Stimulated activated naive CD8-positive, alpha-beta T cell treated with anti-CD3 and anti-CD28 coated beads, Interleukin-15, Interleukin-2, amounts not matched to agents 100 ng/mL and 50 ng/mL, for 24 hours (primary cell): ENCODE measurements at regions not wholly inside any gene's neighbourhood (a gene's known extent, or its start where the extent isn't known, plus 50 kb on each side); places are given as distances from the start of the nearest gene placed in this dataset.
"Not testable (repeated sequence)": the region's sequence is repeated elsewhere in the genome, so short reads cannot be mapped to it uniquely, and the experiment has no call there.

Experiments used
- H3K27ac Mint-ChIP-seq: one replicate; pipeline ENCODE4 v1.8.0; 2021; ENCODE audit warnings: mild to moderate bottlenecking, mixed read lengths
- H3K27me3 Mint-ChIP-seq: one replicate; pipeline ENCODE4 v1.8.0; 2021; ENCODE audit warnings: mixed read lengths
- H3K36me3 Mint-ChIP-seq: one replicate; pipeline ENCODE4 v1.8.0; 2021; ENCODE audit warnings: low read depth, mixed read lengths
- H3K4me1 Mint-ChIP-seq: one replicate; pipeline ENCODE4 v1.8.0; 2021; ENCODE audit warnings: low read depth, mixed read lengths
- H3K4me3 Mint-ChIP-seq: one replicate; pipeline ENCODE4 v1.8.0; 2021; ENCODE audit warnings: mild to moderate bottlenecking, mixed read lengths
- H3K9me3 Mint-ChIP-seq: one replicate; pipeline ENCODE4 v1.8.0; 2021; ENCODE audit warnings: mixed read lengths

DNA sequence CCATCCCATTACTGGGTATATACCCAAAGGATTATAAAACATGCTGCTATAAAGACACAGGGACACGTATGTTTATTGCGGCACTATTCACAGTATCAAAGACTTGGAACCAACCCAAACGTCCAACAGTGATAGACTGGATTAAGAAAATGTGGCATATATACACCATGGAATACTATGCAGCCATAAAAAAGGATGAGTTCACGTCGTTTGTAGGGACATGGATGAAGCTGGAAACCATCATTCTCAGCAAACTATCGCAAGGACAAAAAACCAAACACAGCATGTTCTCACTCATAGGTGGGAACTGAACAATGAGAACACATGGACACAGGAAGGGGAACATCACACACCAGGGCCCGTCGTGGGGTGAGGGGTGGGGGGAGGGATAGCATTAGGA, 106.1 kb downstream of the CHD1L start:
- H3K4me1 Mint-ChIP-seq, H3K9me3 Mint-ChIP-seq, H3K27ac Mint-ChIP-seq, H3K4me3 Mint-ChIP-seq, H3K36me3 Mint-ChIP-seq: not testable (repeated sequence)
- H3K27me3 Mint-ChIP-seq: peaks cover 34% of the 10 kb centered on the region

GRCh38 chr1:147349533-147349932, 107.0 kb downstream of the CHD1L start:
- Mint-ChIP-seq H3K27ac (no peak overlapping the region), H3K27me3 (peaks cover 24% of the 10 kb centered on the region), H3K9me3 (no peaks in the 10 kb centered on the region), H3K4me3 (no peak overlapping the region), H3K4me1 (no peaks in the 10 kb centered on the region), H3K36me3 (no peaks in the 10 kb centered on the region)

- peaks cover 7% of the 10 kb centered on the region for H3K27me3 Mint-ChIP-seq
- H3K9me3 Mint-ChIP-seq: no peaks in the 10 kb centered on the region
- H3K27ac Mint-ChIP-seq: no peak overlapping the region
- no peak overlapping the region for H3K4me3 Mint-ChIP-seq
- H3K4me1 Mint-ChIP-seq: no peaks in the 10 kb centered on the region
- H3K36me3 Mint-ChIP-seq: no peaks in the 10 kb centered on the region
Observed at GRCh38 chr1:147351140-147351835, 108.8 kb downstream of the CHD1L start.

- Mint-ChIP-seq H3K36me3 (no peaks in the 10 kb centered on the region), H3K27me3 (peaks cover 11% of the 10 kb centered on the region), H3K4me3 (no peak overlapping the region), H3K4me1 (no peaks in the 10 kb centered on the region), H3K9me3 (peaks cover 5% of the 10 kb centered on the region), H3K27ac (no peak overlapping the region)
Observed at GRCh38 chr1:147377263-147378246, 135.1 kb downstream of the CHD1L start.

GRCh38 chr1:147379889-147380288, 137.4 kb downstream of the CHD1L start:
- H3K27ac Mint-ChIP-seq: no peak overlapping the region
- H3K27me3 Mint-ChIP-seq: peaks cover 6% of the 10 kb centered on the region
- no peaks in the 10 kb centered on the region for H3K4me1 Mint-ChIP-seq
- H3K4me3 Mint-ChIP-seq: no peak overlapping the region
- no peaks in the 10 kb centered on the region for H3K9me3 Mint-ChIP-seq
- H3K36me3 Mint-ChIP-seq: no peaks in the 10 kb centered on the region

DNA sequence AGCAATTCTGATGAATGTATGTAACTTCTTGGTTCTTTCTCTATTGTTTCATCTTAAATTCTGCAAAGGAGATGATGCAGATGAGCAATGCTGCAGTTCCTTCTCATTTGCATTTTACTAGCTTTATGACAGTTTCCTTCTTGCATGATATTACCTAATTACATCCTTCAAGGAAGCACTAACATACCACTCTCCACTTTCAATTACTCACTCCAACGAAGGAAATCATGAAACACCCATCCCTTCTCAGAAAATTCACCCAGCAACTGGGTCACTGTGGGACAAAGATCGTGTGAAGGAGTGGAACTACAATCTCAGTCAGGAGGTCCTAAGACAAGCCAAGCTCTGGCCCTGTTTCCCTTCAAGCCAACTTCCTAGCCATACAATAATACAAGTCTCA, 142.3 kb downstream of the CHD1L start:
- Mint-ChIP-seq H3K36me3 (no peaks in the 10 kb centered on the region), H3K4me1 (no peaks in the 10 kb centered on the region), H3K27me3 (peaks cover 10% of the 10 kb centered on the region), H3K9me3 (no peaks in the 10 kb centered on the region), H3K4me3 (no peak overlapping the region), H3K27ac (no peak overlapping the region)

DNA sequence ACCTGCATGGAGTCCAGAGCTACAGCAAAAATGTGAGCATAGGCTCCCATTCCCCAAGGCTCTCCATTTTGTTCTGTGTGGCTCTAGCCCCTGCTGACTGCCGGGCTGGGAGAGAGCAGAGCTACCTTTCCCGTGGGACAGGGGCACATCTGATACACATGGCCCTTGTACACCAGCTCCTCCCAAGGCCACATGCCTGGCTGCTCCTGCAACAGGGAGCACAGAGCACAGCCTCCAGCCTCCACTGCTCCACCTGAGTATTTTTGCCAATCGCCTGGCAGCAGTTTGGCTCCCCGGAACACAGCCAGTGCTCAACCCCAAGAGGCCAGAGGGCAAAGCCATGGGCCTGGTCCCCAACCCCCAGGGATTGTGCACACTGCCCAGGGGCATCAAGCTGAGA, 146.5 kb downstream of the CHD1L start:
- peaks cover 14% of the 10 kb centered on the region for H3K27me3 Mint-ChIP-seq
- no peak overlapping the region for H3K27ac Mint-ChIP-seq
- H3K4me3 Mint-ChIP-seq: no peak overlapping the region
- no peaks in the 10 kb centered on the region for H3K4me1 Mint-ChIP-seq
- H3K36me3 Mint-ChIP-seq: no peaks in the 10 kb centered on the region
- no peaks in the 10 kb centered on the region for H3K9me3 Mint-ChIP-seq

- Mint-ChIP-seq H3K36me3 (no peaks in the 10 kb centered on the region), H3K4me1 (no peaks in the 10 kb centered on the region), H3K9me3 (no peaks in the 10 kb centered on the region), H3K27ac (no peak overlapping the region), H3K27me3 (peaks cover 14% of the 10 kb centered on the region), H3K4me3 (no peak overlapping the region)
Observed at GRCh38 chr1:147389532-147390184, 147.2 kb downstream of the CHD1L start.

DNA sequence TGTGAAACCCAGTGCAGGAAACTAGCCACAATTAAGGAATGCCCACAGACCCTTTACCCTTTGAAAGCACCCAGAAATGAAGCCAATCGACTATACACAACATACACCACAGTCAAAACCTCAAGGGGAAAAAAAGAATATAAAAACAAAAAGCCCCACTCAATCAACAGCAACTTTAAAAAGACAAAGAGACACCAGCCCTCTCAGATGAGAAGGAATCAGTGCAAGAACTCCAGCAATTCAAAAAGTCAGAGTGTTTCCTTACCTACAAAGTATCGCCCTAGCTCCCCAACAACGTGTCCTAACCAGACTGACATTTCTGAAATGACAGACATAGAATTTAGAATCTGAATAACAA, 147.7 kb downstream of the CHD1L start:
- Mint-ChIP-seq H3K27me3 (peaks cover 10% of the 10 kb centered on the region), H3K36me3 (no peaks in the 10 kb centered on the region), H3K9me3 (no peaks in the 10 kb centered on the region), H3K4me1 (no peaks in the 10 kb centered on the region), H3K4me3 (no peak overlapping the region), H3K27ac (no peak overlapping the region)

GRCh38 chr1:147391114-147391513, 148.6 kb downstream of the CHD1L start:
- no peak overlapping the region for H3K27ac Mint-ChIP-seq
- H3K36me3 Mint-ChIP-seq: no peaks in the 10 kb centered on the region
- no peaks in the 10 kb centered on the region for H3K4me1 Mint-ChIP-seq
- H3K4me3 Mint-ChIP-seq: no peak overlapping the region
- no peaks in the 10 kb centered on the region for H3K9me3 Mint-ChIP-seq
- peaks cover 8% of the 10 kb centered on the region for H3K27me3 Mint-ChIP-seq

DNA sequence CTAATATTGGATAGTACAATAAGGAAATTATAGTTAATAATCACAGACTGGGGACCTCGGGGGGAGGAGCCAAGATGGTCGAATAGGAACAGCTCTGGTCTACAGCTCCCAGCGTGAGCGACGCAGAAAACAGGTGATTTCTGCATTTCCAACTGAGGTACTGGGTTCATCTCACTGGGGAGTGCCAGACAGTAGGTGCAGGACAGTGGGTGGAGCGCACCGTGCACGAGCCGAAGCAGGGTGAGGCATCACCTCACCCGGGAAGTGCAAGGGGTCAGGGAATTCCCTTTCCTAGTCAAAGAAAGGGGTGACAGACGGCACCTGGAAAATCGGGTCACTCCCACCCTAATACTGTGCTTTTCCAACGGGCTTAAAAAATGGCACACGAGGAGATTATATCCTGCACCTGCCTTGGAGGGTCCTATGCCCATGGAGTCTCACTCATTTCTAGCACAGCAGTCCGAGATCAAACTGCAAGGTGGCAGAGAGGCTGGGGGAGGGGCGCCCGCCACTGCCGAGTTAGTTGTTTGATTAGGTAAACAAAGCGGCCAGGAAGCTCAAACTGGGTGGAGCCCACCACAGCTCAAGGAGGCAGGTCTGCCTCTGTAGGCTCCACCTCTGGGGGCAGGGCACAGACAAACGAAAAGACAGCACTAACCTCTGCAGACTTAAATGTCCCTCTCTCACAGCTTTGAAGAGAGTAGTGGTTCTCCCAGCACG, 138.8 kb upstream of the BCL9 start:
- peaks cover 57% of the 10 kb centered on the region for H3K27me3 Mint-ChIP-seq
- H3K27ac Mint-ChIP-seq, H3K36me3 Mint-ChIP-seq, H3K4me3 Mint-ChIP-seq, H3K4me1 Mint-ChIP-seq: not testable (repeated sequence)
- peaks cover 12% of the 10 kb centered on the region for H3K9me3 Mint-ChIP-seq

- not testable (repeated sequence) for H3K4me1 Mint-ChIP-seq, H3K36me3 Mint-ChIP-seq, H3K4me3 Mint-ChIP-seq, H3K27ac Mint-ChIP-seq
- peaks cover 43% of the 10 kb centered on the region for H3K27me3 Mint-ChIP-seq
- peaks cover 12% of the 10 kb centered on the region for H3K9me3 Mint-ChIP-seq
Observed at GRCh38 chr1:147404344-147404743, 137.0 kb upstream of the BCL9 start.

DNA sequence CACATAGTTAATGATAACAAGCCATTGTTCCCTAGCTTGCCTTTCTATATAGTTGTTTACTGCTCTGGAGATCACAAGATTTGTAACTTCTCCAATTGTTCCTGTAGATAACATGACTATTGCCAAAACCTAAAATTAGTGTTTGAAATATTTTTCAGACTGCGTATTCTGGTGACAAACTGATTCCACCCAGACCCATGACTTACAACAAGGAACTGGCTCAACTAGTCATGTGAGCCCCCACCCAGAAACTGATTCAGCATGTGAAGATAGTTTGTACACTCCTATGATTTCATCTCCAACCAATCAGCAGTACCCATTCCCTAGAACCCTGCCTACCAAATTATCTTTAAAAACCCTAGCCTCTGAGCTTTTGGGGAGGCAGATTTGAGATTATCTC, 131.4 kb upstream of the BCL9 start:
- no peaks in the 10 kb centered on the region for H3K36me3 Mint-ChIP-seq
- H3K4me1 Mint-ChIP-seq: no peaks in the 10 kb centered on the region
- no peak overlapping the region for H3K27ac Mint-ChIP-seq
- H3K27me3 Mint-ChIP-seq: peaks cover 14% of the 10 kb centered on the region
- H3K9me3 Mint-ChIP-seq: no peaks in the 10 kb centered on the region
- no peak overlapping the region for H3K4me3 Mint-ChIP-seq

DNA sequence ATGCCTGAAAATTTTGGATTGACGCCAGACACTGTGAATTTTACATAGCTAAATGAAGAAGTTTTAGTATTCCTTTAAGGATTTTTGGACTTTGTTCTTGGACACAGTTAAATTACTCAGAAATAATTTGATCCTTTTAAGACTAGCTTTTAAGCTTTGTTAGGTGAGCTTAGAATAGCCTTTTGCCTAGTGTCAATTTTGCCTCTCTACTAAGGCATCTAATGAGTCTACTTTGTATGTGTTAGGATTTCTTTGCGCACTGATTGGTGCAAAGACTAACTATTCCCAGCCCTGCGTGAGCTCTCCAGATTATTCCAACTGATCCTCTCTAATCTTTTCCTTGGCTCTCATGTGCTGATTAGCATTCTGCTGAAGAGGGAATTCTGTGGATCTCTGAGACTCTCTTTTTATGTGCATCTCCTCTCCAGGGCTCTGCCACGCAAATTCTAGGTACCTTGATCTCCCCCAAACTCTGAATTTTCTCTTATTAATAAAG, 128.1 kb upstream of the BCL9 start:
- Mint-ChIP-seq H3K36me3 (no peaks in the 10 kb centered on the region), H3K4me1 (no peaks in the 10 kb centered on the region), H3K27ac (no peak overlapping the region), H3K27me3 (peaks cover 27% of the 10 kb centered on the region), H3K4me3 (no peak overlapping the region), H3K9me3 (no peaks in the 10 kb centered on the region)
